Erythroblast (primary cell): ENCODE measurements at regions not wholly inside any gene's neighbourhood (a gene's known extent, or its start where the extent isn't known, plus 50 kb on each side); places are given as distances from the start of the nearest gene placed in this dataset.

Experiments used
- DNase-seq, 2 experiments: peaks; one replicate each; lab custom pipeline; 2025; lab: John Stamatoyannopoulos, UW
- GATA1 ChIP-seq: IDR thresholded peaks from 2 replicates; pipeline ENCODE4 v1.6.1; 2011; ENCODE audit warnings: low read depth, mild to moderate bottlenecking, control low read depth, low read length, moderate library complexity
- POLR2A ChIP-seq: IDR thresholded peaks from 2 replicates; pipeline ENCODE4 v1.6.1; 2011; ENCODE audit warnings: mild to moderate bottlenecking, low read length

DNA sequence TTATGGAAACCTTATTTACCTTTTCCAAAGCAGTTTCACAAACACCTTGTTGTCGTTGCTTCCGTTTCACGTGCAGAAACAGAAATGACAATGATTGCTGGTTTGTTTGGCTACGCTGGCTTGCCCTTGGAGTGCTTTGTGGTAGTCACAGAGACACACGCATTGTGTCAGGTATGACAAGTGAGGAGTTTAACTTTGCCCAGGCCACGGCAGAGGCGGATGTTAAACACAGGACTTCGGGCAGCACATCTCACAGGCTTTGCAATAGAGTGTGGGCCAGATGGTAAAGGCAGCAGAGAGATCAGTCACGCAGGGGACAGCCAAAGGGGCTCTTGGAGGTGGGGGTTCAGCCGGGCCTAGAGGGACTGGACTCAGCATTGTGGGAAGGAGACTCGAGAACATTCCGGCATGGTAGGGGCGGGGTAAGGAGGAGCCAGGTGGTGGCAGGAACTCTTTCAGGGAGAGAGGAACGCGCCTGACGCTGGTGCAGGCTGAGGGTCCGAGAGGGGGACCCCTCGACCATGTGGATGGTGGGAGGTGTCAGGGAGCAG, 59.8 kb upstream of the KCNA1 start:
- TF ChIP-seq POLR2A (no peak), GATA1 (no peak)
- DNase-seq = no peak

DNA sequence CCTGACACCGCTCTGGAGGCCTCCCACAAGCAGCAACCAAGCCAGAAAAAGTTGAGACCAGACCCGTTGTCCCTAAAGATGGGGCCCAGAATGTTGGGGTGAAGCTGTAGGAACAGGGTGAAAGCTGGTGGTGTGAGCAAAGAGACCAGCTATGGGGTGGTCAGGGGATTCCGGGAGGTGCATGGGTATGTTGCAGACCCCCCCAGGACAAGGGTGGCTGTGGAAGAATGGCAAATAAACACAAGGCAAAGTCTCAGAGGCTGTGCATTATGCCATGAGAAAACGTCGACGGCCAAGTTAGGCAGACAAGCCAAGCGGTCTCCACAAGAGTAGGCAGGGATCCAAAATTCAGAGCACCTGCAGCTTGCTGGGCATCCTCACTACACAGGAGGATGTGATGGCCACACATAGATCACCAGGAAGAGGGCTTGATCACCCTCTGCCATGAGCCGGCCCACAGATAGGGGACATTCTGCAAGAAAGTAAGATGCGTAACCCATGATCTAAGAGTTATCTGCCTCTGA, 58.8 kb upstream of the KCNA1 start:
- TF ChIP-seq POLR2A (no peak), GATA1 (no peak)
- no peak for DNase-seq

DNA sequence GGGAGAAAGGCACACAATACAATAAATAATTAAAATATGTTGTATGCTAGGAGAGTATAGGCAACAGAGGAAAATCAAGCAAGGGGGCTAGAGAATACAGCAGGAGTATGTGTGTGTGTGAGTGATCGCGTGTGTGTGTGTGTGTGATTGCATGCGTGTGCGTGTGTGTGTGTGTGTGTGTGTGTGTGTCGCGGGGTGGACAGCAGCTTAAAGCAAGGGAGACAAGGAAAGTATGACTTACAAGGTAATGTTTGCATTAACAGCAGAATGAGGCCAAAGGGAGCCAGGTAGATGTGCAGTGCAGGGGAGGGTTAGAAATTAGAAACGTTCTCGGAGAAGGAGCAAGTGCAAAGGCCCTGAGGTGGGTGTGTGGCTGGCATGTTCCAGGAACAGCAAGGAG, 57.4 kb upstream of the KCNA1 start:
- TF ChIP-seq GATA1 (no peak), POLR2A (no peak)
- DNase-seq = no peak

DNA sequence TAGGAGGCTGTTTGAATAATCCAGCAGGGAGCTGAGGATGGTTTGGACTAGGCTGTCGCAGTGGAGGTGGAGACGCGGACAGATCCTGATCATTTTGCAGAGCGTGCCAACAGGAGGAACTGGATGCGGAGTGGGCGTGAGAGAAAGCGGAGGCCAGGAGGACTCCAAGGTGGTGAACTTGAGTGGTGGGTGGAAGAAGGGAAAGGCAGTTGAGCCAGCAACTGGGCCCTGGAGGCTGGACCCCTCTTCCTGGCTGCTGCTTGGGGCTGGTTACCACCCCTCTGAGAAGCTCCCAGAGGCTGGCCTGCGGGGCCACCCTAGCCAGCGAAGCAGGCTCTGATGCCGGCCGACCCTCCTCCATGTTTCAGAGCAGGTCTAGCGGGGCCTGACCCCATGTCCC, 56.8 kb upstream of the KCNA1 start:
- no peak for TF ChIP-seq GATA1
- no peak for TF ChIP-seq POLR2A

DNA sequence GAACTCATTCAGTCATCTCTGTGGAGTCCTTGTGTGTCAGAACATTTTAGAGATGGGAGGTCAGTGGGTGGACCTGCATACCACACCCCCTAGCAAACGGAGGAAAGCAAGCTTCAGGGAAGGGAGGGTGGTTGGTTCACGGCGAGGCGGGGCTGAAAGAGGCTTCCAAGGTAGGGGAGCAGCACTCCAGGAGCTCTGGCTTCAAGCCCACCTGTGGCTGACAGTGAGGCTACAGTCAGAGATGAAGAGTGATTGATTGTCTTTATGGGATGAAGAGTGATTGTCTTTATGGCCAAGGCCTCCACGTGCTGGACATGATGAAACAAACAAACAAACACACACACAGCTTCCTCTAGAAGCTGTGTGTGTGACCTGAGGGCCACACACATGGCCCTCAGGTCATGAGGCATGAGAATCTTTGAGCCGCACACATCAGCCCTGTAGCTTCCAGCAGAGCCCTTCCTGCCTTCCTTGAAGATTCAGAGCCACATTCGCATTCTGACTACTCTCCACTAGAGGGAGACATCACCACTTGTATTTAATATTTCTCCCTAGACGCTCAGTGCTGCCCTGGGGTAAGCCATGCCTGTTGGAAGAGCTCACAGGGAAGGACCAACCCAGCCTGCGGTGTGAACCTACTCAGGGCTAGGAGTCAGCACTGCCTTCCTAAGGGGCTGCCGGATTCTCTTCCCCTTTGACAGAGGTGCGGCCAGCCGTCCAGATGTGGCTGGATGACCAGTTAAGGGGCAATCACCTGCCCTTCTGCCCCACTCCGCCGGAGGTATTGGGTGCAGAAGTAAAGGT, 54.4 kb upstream of the KCNA1 start:
- TF ChIP-seq GATA1 = no peak
- no peak for TF ChIP-seq POLR2A
- DNase-seq = peak; percentile 49 to 67

More for the DNA sequence above, 56.8 kb upstream of the KCNA1 start:
- DNase-seq = no peak

DNA sequence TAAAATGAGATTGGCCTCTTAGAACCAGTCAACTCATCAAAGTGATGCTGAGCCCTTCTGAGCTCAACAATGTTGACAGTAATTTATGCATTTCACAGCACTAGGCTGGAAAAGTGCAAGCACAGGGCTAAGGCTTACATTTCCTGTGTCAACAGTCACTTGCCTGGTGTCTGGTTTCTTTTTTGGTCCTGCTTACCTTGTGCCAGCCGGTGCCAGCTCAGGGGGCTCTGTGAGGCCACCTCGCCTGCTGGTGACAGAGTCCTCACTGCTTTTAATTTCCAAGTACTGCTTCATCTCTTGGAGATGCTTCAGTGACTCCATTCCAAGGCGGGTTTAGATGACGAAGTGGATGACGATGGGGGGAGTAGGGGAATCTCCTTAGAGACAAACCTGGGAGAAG, 53.1 kb upstream of the KCNA1 start:
- TF ChIP-seq POLR2A (no peak), GATA1 (no peak)
- no peak for DNase-seq

DNA sequence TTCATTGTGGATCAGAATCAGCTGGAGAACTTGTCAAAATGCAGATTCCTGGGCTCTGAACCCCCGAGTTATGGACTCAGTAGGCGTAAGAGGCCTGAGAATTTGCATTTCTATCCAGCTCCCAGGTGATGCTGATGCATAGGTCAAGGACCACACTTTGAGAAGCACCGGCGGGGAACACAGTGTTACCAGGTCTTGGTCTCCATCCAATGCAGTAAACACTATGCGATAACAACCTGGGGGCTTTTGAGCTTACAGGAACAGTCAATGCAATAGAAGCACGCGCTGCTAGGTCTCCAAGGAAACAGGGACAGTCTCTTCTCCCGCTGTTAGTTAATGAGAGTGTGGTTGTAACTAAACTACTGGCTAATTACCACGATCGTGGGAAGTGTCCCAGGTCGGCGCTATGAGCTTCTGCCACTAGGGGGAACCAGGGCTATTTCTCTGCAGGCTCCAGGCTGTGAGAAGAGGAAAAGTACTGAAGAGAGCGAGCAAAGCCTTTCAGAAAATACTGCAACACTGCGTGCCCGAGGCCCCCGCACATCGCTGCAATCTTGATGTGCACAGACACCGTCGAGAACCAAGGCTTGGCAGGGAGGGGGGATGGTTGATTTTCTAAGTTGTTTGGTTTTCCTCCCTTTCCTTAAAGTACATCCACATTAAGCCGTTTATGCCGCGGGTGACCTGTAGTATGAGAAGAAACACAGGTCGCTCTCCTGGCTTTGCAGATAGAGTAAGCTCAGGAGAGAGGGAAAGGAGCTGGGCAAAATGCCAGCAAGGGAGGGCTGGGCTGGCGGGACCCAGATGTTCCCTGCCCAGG, 52.0 kb upstream of the KCNA1 start:
- TF ChIP-seq GATA1 (no peak), POLR2A (no peak)
- peak; percentile 43 to 58 for DNase-seq

DNA sequence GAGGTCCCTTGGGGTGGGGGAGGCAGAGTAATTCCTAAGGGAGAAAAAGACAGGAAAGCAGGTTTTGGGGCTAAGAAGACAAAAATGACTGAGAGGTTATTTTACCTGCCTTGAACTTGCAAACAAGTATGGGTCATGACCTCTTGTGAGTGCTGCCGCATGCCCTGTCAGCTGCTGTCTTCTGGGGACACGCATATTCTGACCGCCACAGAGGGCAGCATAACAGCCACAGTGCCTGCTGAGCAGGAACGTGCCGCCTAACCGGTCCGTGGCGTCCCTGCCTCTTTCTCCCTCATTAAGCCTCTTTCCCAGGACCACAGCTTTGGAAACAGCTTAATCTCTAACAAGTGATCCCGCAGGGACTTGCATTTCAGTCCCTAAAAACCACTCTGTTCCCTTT, 51.3 kb upstream of the KCNA1 start:
- TF ChIP-seq POLR2A (no peak), GATA1 (no peak)
- no peak for DNase-seq

DNA sequence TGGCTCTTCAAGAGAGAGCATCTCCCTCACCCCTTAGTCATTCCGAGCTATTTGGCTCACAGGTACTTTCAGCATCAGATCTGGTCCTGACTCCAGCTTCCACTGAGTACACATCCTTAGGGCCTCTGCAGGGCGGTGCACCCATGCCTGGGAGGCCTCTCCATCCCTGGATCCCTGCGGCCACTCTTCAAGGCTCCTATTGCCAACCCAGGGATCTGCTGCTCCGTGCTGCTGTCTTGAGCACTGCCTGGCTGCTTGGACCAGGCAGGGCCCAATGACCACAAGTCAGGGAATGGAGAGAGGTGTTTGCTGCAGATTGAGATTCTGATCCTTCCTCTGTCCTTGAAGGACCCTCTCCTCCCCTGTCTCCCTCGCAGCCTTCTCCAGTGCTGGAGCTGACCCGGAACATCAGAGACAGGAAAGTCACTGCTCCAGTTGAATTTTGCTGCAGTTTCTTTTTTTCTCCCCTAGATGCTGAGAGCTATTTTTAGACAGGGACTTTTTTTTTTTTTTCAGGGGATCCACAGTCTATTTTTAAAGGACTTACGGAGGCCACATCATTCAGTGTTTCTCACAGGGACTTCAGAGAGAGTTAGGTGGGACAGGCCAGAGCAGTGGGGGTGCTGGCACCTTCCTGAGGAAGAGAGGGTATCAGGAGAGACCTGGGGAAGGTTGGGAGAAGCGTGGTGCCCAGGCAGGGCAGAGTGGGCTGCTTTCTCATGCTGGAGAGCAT, 50.1 kb upstream of the KCNA1 start:
- TF ChIP-seq POLR2A (no peak), GATA1 (no peak)
- DNase-seq = no peak
